B cell (primary cell): ENCODE measurements at regions not wholly inside any gene's neighbourhood (a gene's known extent, or its start where the extent isn't known, plus 50 kb on each side); places are given as distances from the start of the nearest gene placed in this dataset.
"Not testable (repeated sequence)": the region's sequence is repeated elsewhere in the genome, so short reads cannot be mapped to it uniquely, and the experiment has no call there.

Experiments used
- ATAC-seq: fragments of 200-7000 bp; cut with Tn5 transposase; one replicate; pipeline ENCODE4 v1.10.0; 2021; ENCODE audit warnings: low read depth, mild to moderate bottlenecking, moderate number of reproducible peaks, moderate library complexity
- CTCF ChIA-PET: fragments of 350-600 bp; sonication (Branson Sonifier 250); formaldehyde crosslinking; loops from one replicate; lab custom pipeline; 2021; ENCODE audit warnings: antibody characterized with exemption, inconsistent platforms; lab: Charles Lee
- POLR2A ChIA-PET: fragments of 350-600 bp; sonication (Branson Sonifier 250); formaldehyde crosslinking; loops from one replicate; lab custom pipeline; 2021; ENCODE audit warnings: antibody characterized with exemption; lab: Charles Lee
- DNase-seq: peaks from one replicate; pipeline ENCODE4 v3.0.0; 2013
- H2AFZ ChIP-seq: 2 replicates; pipeline ENCODE4 v1.6.1; 2012; ENCODE audit warnings: mild to moderate bottlenecking, low read depth, low read length; ENCODE audit not compliant: insufficient read depth, poor library complexity, severe bottlenecking
- H3K27ac ChIP-seq, 2 donors: 1 replicate in 1 of 2; 2 replicates in 1 of 2; pipeline ENCODE4 v1.5.1; 2012 to 2013; ENCODE audit warnings: low read length in 2 of 2, mild to moderate bottlenecking in 2 of 2, moderate library complexity in 1 of 2
- H3K27me3 ChIP-seq, 4 experiments: fragments of 200-600 bp in 1 of 4; sonication (generic) in 1 of 4; replicated peaks in 1 of 4; 1 replicate in 2 of 4; 2 replicates in 2 of 4; pipeline versions ENCODE4 v1.6.1 to v1.7.0; 2013 to 2016; ENCODE audit warnings: low read length in 3 of 4, mild to moderate bottlenecking in 2 of 4, mixed read lengths in 1 of 4, moderate library complexity in 1 of 4; ENCODE audit not compliant: insufficient read depth in 4 of 4, control insufficient read depth in 3 of 4; ENCODE audit errors: control extremely low read depth in 1 of 4
- H3K36me3 ChIP-seq, 2 experiments: replicated peaks in 1 of 2; 1 replicate in 1 of 2; 2 replicates in 1 of 2; pipeline versions ENCODE4 v1.6.1 to v1.7.1; 2013; ENCODE audit warnings: low read length in 1 of 2; ENCODE audit not compliant: insufficient read depth in 2 of 2, control insufficient read depth in 1 of 2; ENCODE audit errors: control extremely low read depth in 1 of 2, extremely low read depth in 1 of 2
- H3K4me1 ChIP-seq, 2 donors: fragments of 200-600 bp in 1 of 2; sonication (generic) in 1 of 2; 1 replicate in 1 of 2; 2 replicates in 1 of 2; pipeline versions ENCODE4 v1.5.1 to v1.6.1; 2013 to 2017; ENCODE audit warnings: low read length in 2 of 2; ENCODE audit not compliant: control insufficient read depth in 2 of 2, insufficient read depth in 2 of 2
- H3K4me2 ChIP-seq: replicated peaks from 2 replicates; pipeline ENCODE3; 2012; ENCODE audit warnings: mild to moderate bottlenecking, low read depth, low read length; ENCODE audit not compliant: poor library complexity, severe bottlenecking
- H3K4me3 ChIP-seq, 5 experiments: fragments of 200-600 bp in 1 of 5; sonication (generic) in 1 of 5; 1 replicate in 3 of 5; 2 replicates in 2 of 5; pipeline versions ENCODE4 v1.5.1 to v1.7.0; 2011 to 2016; ENCODE audit warnings: low read length in 4 of 5, mild to moderate bottlenecking in 4 of 5, low read depth in 2 of 5, control low read depth in 1 of 5, moderate library complexity in 1 of 5; ENCODE audit not compliant: insufficient read depth in 1 of 5; ENCODE audit errors: control extremely low read depth in 1 of 5, extremely low read depth in 1 of 5
- H3K79me2 ChIP-seq: fragments of 200-600 bp; sonication (generic); one replicate; pipeline ENCODE4 v1.6.0; 2016; ENCODE audit warnings: low read length; ENCODE audit not compliant: control insufficient read depth, insufficient read depth
- H3K9ac ChIP-seq: fragments of 200-600 bp; sonication (generic); 2 replicates; pipeline ENCODE4 v1.6.1; 2017; ENCODE audit warnings: mild to moderate bottlenecking, low read length, moderate library complexity
- H3K9me3 ChIP-seq, 3 donors: one replicate each; pipeline versions ENCODE4 v1.6.1 to v1.7.1; 2013; ENCODE audit warnings: low read length in 2 of 3; ENCODE audit not compliant: control insufficient read depth in 2 of 3, insufficient read depth in 1 of 3; ENCODE audit errors: control extremely low read depth in 1 of 3
- H4K20me1 ChIP-seq: 2 replicates; pipeline ENCODE4 v1.6.0; 2012; ENCODE audit warnings: mild to moderate bottlenecking, low read length; ENCODE audit not compliant: insufficient read depth, control insufficient read depth, poor library complexity, severe bottlenecking
- H3K27ac Mint-ChIP-seq: one replicate; pipeline ENCODE4 v1.8.0; 2021; ENCODE audit warnings: mixed read lengths
- H3K27me3 Mint-ChIP-seq: one replicate; pipeline ENCODE4 v1.8.0; 2021; ENCODE audit warnings: mixed read lengths
- H3K4me1 Mint-ChIP-seq: one replicate; pipeline ENCODE4 v1.8.0; 2021; ENCODE audit warnings: mixed read lengths
- H3K4me3 Mint-ChIP-seq: one replicate; pipeline ENCODE4 v1.8.0; 2021; ENCODE audit warnings: mixed read lengths
- H3K9me3 Mint-ChIP-seq: one replicate; pipeline ENCODE4 v1.8.0; 2022; ENCODE audit warnings: mixed read lengths; ENCODE audit not compliant: insufficient read depth
- CTCF ChIP-seq: fragments of 200-600 bp; IDR thresholded peaks from one replicate; pipeline ENCODE4 v1.8.0; 2022; ENCODE audit warnings: antibody characterized with exemption, mild to moderate bottlenecking
- EZH2 ChIP-seq: IDR thresholded peaks from 2 replicates; pipeline ENCODE4 v1.6.1; 2012; ENCODE audit warnings: borderline replicate concordance, low read depth, mild to moderate bottlenecking, moderate library complexity, low read length; ENCODE audit not compliant: insufficient read depth, poor library complexity, severe bottlenecking
- WGBS: methylation state at CpG from one replicate; pipeline ENCODE4 v1.1.5; 2013; ENCODE audit warnings: missing lambda C conversion rate; ENCODE audit not compliant: insufficient coverage; 5-methylcytosine and 5-hydroxymethylcytosine counted together
- intact Hi-C: fragments of 100-400 bp; cut with micrococcal nuclease; formaldehyde crosslinking; loops from one replicate; pipeline ENCODE4 v1.10.0; 2022

GRCh38 chr6:121697921-121698320, 262.5 kb downstream of the GJA1 start:
- no peak overlapping the region for H3K27ac ChIP-seq
- no peaks in the 10 kb centered on the region for H3K36me3 ChIP-seq
- H3K4me1 Mint-ChIP-seq = no peaks in the 10 kb centered on the region
- H3K27me3 Mint-ChIP-seq = no peaks in the 10 kb centered on the region
- no peak overlapping the region for H3K9ac ChIP-seq
- DNase-seq (no peak), ATAC-seq (no peak)
- intact Hi-C loops = no loop called here
- no peaks in the 10 kb centered on the region for H3K27me3 ChIP-seq
- ChIA-PET CTCF (no interaction called here), POLR2A (no interaction called here)
- H2AFZ ChIP-seq = no peak overlapping the region
- H3K79me2 ChIP-seq = no peaks in the 10 kb centered on the region
- H3K9me3 Mint-ChIP-seq = no peaks in the 10 kb centered on the region
- WGBS = 89% methylated on average over 1 of the region's 6 CpGs
- no peak for TF ChIP-seq CTCF
- TF ChIP-seq EZH2 = no peak
- no peak overlapping the region for H3K27ac Mint-ChIP-seq
- H3K4me3 Mint-ChIP-seq = no peak overlapping the region
- H3K9me3 ChIP-seq = peaks cover 0 to 2% (median 0%) of the 10 kb centered on the region in 3 donors
- H3K4me3 ChIP-seq = no peak overlapping the region
- no peak overlapping the region for H3K4me2 ChIP-seq
- no peaks in the 10 kb centered on the region for H3K4me1 ChIP-seq
- no peaks in the 10 kb centered on the region for H4K20me1 ChIP-seq

DNA sequence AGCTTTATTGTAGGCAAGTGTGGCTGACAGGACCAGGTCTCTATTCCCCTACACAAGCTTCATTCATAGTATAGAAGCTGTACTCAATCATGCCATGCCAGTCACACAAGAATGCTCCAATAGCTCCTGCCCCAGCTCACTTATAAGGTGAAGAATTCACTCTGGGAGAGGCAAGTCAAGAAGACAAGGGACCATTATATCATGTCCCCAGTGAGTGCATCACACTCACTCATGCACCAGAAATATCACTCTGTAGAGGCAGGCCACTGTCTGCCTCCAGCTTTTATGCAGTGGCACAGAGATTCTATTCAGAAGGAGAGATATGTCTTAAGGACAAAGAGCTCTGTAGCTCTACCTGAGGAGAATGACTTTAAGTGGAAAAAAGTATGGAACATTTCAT, 263.2 kb downstream of the GJA1 start:
- DNase-seq (no peak), ATAC-seq (no peak)
- intact Hi-C loops = no loop called here
- no peaks in the 10 kb centered on the region for H3K4me1 Mint-ChIP-seq
- TF ChIP-seq EZH2 = no peak
- TF ChIP-seq CTCF = no peak
- Histone ChIP-seq H3K4me1 (no peaks in the 10 kb centered on the region), H3K27ac (no peak overlapping the region), H3K4me3 (no peak overlapping the region), H2AFZ (no peak overlapping the region), H3K79me2 (no peaks in the 10 kb centered on the region), H4K20me1 (no peaks in the 10 kb centered on the region), H3K36me3 (no peaks in the 10 kb centered on the region), H3K27me3 (no peaks in the 10 kb centered on the region), H3K4me2 (no peak overlapping the region), H3K9ac (no peak overlapping the region), H3K9me3 (peaks cover 0 to 9% (median 0%) of the 10 kb centered on the region in 3 donors)
- CTCF ChIA-PET = no interaction called here
- POLR2A ChIA-PET = no interaction called here
- no peaks in the 10 kb centered on the region for H3K9me3 Mint-ChIP-seq
- no peaks in the 10 kb centered on the region for H3K27me3 Mint-ChIP-seq
- H3K27ac Mint-ChIP-seq = no peak overlapping the region
- no peak overlapping the region for H3K4me3 Mint-ChIP-seq

DNA sequence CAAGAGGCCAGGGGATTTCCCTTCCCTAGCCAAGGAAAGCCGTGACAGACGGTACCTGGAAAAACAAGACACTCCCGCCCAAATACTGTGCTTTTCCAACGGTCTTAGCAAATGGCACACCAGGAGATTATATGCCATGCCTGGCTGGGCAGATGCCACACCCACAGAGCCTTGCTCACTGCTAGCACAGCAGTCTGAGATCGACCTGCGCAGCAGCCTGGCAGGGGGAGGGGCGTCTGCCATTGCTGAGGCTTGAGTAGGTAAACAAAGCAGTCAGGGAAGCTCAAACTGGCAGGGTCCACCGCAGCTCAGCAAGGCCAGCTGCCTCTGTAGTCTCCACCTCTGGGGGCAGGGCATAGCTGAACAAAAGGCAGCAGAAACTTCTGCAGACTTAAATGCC, 267.7 kb downstream of the GJA1 start:
- POLR2A ChIA-PET, H3K4me3 Mint-ChIP-seq, CTCF ChIA-PET: not testable (repeated sequence)

More for the DNA sequence above, 267.7 kb downstream of the GJA1 start:
- H3K27me3 ChIP-seq, H3K4me1 Mint-ChIP-seq, ATAC-seq, H3K9me3 Mint-ChIP-seq, intact Hi-C loops, H3K27ac Mint-ChIP-seq, H3K9me3 ChIP-seq, H4K20me1 ChIP-seq, H2AFZ ChIP-seq, H3K4me3 ChIP-seq, DNase-seq, H3K79me2 ChIP-seq, H3K27ac ChIP-seq, H3K36me3 ChIP-seq, H3K27me3 Mint-ChIP-seq, H3K9ac ChIP-seq, H3K4me1 ChIP-seq, H3K4me2 ChIP-seq: not testable (repeated sequence)
- 87% methylated on average over 8 of the region's 8 CpGs for WGBS
